Smooth muscle cell (in vitro differentiated cells): ENCODE measurements at regions not wholly inside any gene's neighbourhood (a gene's known extent, or its start where the extent isn't known, plus 50 kb on each side); places are given as distances from the start of the nearest gene placed in this dataset.

ENCODE experiments used
- DNase-seq: peaks from one replicate; lab custom pipeline; 2025; ENCODE audit not compliant: unreplicated experiment; lab: John Stamatoyannopoulos, UW
- H2AFZ ChIP-seq: fragments of 200-600 bp; sonication (generic); 2 replicates; pipeline ENCODE4 v1.6.0; 2016; ENCODE audit warnings: antibody characterized with exemption, low read depth, mild to moderate bottlenecking
- H3F3A ChIP-seq: fragments of 200-600 bp; sonication (generic); 2 replicates; pipeline ENCODE4 v1.6.0; 2017; ENCODE audit warnings: antibody characterized with exemption, low read depth
- H3K27ac ChIP-seq: fragments of 200-600 bp; sonication (generic); 2 replicates; pipeline ENCODE4 v1.5.1; 2016; ENCODE audit warnings: low read depth, mild to moderate bottlenecking
- H3K27me3 ChIP-seq: fragments of 200-600 bp; sonication (generic); 2 replicates; pipeline ENCODE4 v1.6.1; 2016; ENCODE audit warnings: low read depth, mild to moderate bottlenecking
- H3K36me3 ChIP-seq: fragments of 200-600 bp; sonication (generic); 2 replicates; pipeline ENCODE4 v1.5.1; 2016; ENCODE audit warnings: low read depth
- H3K4me1 ChIP-seq: fragments of 200-600 bp; sonication (generic); 2 replicates; pipeline ENCODE4 v1.5.1; 2016; ENCODE audit warnings: low read depth
- H3K4me2 ChIP-seq: fragments of 200-600 bp; sonication (generic); 2 replicates; pipeline ENCODE4 v1.6.0; 2016; ENCODE audit warnings: mild to moderate bottlenecking
- H3K4me3 ChIP-seq: fragments of 200-600 bp; sonication (generic); 2 replicates; pipeline ENCODE4 v1.5.1; 2016; ENCODE audit warnings: mild to moderate bottlenecking
- H3K79me2 ChIP-seq: fragments of 200-600 bp; sonication (generic); 2 replicates; pipeline ENCODE4 v1.6.0; 2016; ENCODE audit warnings: low read depth, mild to moderate bottlenecking
- H3K9ac ChIP-seq: fragments of 200-600 bp; sonication (generic); 2 replicates; pipeline ENCODE4 v1.6.0; 2016; ENCODE audit warnings: low read depth
- H3K9me3 ChIP-seq: fragments of 200-600 bp; sonication (generic); replicated peaks from 2 replicates; pipeline ENCODE4 v1.5.1; 2016; ENCODE audit warnings: low read depth
- H4K20me1 ChIP-seq: fragments of 200-600 bp; sonication (generic); 2 replicates; pipeline ENCODE4 v1.6.0; 2016; ENCODE audit warnings: low read depth
- WGBS: methylation state at CpG from one replicate; pipeline ENCODE4 v1.1.7; 2016; ENCODE audit warnings: low lambda C conversion rate; 5-methylcytosine and 5-hydroxymethylcytosine counted together
- TF ChIP-seq, protein P1 (sequence below): fragments of 200-600 bp; sonication (generic); IDR thresholded peaks from 2 replicates; pipeline ENCODE4 v1.5.1; 2017; ENCODE audit warnings: borderline replicate concordance, mild to moderate bottlenecking, antibody characterized with exemption; ENCODE audit not compliant: insufficient read depth, poor library complexity, severe bottlenecking

DNA sequence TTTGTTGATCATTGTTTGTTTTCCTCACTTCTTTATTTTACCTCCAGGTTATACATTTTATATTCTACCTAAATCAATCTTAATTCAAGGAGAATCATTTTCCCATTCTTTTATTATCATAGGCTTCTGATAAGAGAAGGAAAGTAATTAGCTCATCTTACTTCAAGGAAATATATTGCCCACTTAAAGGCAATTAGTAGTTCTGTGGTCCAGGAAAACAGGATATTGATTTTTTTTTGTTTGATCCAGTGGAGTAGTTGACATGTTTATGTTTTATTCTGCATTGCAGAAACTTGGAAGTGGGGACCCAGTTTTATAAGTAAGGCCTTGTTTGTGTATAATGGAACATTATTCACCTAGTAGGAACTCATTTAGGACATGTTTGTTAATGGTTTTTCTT, 390.6 kb downstream of the NDFIP2 start:
- H2AFZ ChIP-seq, result no peak overlapping the region
- H3F3A ChIP-seq, result no peaks in the 10 kb centered on the region
- H3K79me2 ChIP-seq, result no peaks in the 10 kb centered on the region
- H3K9me3 ChIP-seq, result no peaks in the 10 kb centered on the region
- H3K9ac ChIP-seq, result no peak overlapping the region
- H3K27me3 ChIP-seq, result no peaks in the 10 kb centered on the region
- no peak overlapping the region for H3K4me3 ChIP-seq
- TF ChIP-seq, protein P1, sequence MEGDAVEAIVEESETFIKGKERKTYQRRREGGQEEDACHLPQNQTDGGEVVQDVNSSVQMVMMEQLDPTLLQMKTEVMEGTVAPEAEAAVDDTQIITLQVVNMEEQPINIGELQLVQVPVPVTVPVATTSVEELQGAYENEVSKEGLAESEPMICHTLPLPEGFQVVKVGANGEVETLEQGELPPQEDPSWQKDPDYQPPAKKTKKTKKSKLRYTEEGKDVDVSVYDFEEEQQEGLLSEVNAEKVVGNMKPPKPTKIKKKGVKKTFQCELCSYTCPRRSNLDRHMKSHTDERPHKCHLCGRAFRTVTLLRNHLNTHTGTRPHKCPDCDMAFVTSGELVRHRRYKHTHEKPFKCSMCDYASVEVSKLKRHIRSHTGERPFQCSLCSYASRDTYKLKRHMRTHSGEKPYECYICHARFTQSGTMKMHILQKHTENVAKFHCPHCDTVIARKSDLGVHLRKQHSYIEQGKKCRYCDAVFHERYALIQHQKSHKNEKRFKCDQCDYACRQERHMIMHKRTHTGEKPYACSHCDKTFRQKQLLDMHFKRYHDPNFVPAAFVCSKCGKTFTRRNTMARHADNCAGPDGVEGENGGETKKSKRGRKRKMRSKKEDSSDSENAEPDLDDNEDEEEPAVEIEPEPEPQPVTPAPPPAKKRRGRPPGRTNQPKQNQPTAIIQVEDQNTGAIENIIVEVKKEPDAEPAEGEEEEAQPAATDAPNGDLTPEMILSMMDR, result no peak
- no peaks in the 10 kb centered on the region for H4K20me1 ChIP-seq
- peaks cover 19% of the 10 kb centered on the region for H3K4me1 ChIP-seq
- DNase-seq, result no peak
- H3K27ac ChIP-seq, result no peak overlapping the region
- no peaks in the 10 kb centered on the region for H3K36me3 ChIP-seq
- H3K4me2 ChIP-seq, result no peak overlapping the region

DNA sequence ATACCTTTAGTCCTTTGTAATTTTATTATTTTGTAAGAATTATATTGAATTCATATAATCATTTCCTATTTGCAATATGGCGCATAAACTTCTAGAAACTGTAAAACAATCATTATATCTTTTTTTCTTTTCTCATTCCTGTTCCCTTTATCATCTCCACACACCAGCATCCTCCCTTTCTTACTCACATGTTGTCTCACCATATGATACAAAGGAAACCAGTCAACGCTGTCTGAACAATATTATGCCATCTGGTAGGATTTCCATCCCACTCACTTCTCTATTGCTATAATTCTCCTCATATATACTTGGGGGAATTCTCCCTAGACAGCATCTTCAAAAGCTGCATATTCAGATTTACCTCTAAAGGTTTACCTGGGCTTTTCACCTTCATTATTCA, 389.8 kb downstream of the NDFIP2 start:
- Histone ChIP-seq H3K79me2 (no peaks in the 10 kb centered on the region), H2AFZ (no peak overlapping the region), H3K9ac (no peak overlapping the region), H3K4me1 (peaks cover 19% of the 10 kb centered on the region), H3K4me3 (no peak overlapping the region), H3K27me3 (no peaks in the 10 kb centered on the region), H4K20me1 (no peaks in the 10 kb centered on the region), H3K9me3 (no peaks in the 10 kb centered on the region), H3F3A (no peaks in the 10 kb centered on the region), H3K36me3 (no peaks in the 10 kb centered on the region), H3K27ac (peak overlapping the region; percentile 71), H3K4me2 (peak overlapping the region; percentile 5)
- WGBS, result 78% methylated on average over 2 of the region's 2 CpGs
- TF ChIP-seq, protein P1, result no peak
- no peak for DNase-seq

DNA sequence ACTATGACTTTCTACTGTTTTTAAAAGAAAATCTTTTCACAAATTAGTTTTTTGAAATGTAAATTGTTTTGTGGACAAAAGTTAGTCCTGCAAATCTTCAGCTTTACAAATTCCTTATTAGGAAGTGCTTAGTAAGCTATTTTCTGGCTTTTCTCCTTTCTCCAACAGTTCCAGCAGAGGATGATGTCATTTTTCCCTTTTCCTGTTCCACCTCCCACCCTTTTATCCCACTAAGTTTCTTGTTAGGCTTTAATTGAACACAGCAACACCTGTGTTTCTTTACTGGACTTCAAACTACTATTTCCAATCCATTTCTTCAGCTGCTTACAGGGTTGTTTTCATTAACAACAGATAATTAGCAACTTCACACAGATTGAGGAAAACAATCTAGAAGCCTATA, 389.2 kb downstream of the NDFIP2 start:
- Histone ChIP-seq H3K4me3 (no peak overlapping the region), H3K9me3 (no peaks in the 10 kb centered on the region), H4K20me1 (no peaks in the 10 kb centered on the region), H2AFZ (peak overlapping the region; percentile 37), H3K79me2 (no peaks in the 10 kb centered on the region), H3K9ac (no peak overlapping the region), H3K27me3 (no peaks in the 10 kb centered on the region), H3K4me1 (peaks cover 19% of the 10 kb centered on the region), H3K4me2 (peak overlapping the region; percentile 5), H3K27ac (peak overlapping the region; percentile 71), H3K36me3 (no peaks in the 10 kb centered on the region), H3F3A (no peaks in the 10 kb centered on the region)
- TF ChIP-seq, protein P1, result no peak
- DNase-seq, result no peak

DNA sequence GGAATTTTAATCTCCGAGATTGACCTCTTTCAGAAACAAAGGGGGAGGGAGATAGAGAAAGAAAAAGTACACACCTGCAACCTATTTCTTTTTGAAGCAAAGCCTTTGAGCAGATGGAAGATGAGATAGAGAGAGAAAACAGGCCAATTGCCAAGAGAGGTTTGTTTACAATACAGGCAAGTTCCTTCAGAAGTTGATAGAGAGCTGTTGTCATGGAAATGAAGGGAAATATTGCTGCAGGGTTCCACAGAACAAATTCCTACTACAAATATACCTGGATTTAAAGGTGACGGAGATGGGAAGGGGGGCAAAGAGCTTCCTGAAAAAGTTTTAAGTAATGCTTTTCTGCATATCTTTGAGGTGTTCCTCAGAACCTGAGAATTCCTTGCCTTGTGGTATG, 388.4 kb downstream of the NDFIP2 start:
- Histone ChIP-seq H3K36me3 (no peaks in the 10 kb centered on the region), H2AFZ (peak overlapping the region; percentile 70), H3K27ac (peak overlapping the region; percentile 71), H3K27me3 (no peaks in the 10 kb centered on the region), H4K20me1 (no peaks in the 10 kb centered on the region), H3K4me2 (peak overlapping the region; percentile 5), H3K79me2 (no peaks in the 10 kb centered on the region), H3K4me1 (peaks cover 19% of the 10 kb centered on the region), H3K4me3 (no peak overlapping the region), H3K9ac (peak overlapping the region; percentile 32), H3K9me3 (no peaks in the 10 kb centered on the region), H3F3A (no peaks in the 10 kb centered on the region)
- no peak for DNase-seq
- TF ChIP-seq, protein P1, result no peak
- WGBS, result 67% methylated on average over 2 of the region's 2 CpGs
